OCI-M2 (cell line): ENCODE measurements at regions not wholly inside any gene's neighbourhood (a gene's known extent, or its start where the extent isn't known, plus 50 kb on each side); places are given as distances from the start of the nearest gene placed in this dataset.

Source experiments
- DNase-seq: peaks from one replicate; lab custom pipeline; 2025; ENCODE audit not compliant: unreplicated experiment; lab: John Stamatoyannopoulos, UW

GRCh38 chr4:167475951-167476350 lies 241.7 kb upstream of the SPOCK3 start:
- no peak for DNase-seq

- DNase-seq = no peak
These were observed 257.7 kb upstream of the SPOCK3 start for GRCh38 chr4:167492007-167492406.

GRCh38 chr4:167509551-167509950 lies 275.3 kb upstream of the SPOCK3 start:
- no peak for DNase-seq

GRCh38 chr4:167524091-167524490 lies 289.8 kb upstream of the SPOCK3 start:
- no peak for DNase-seq

- no peak for DNase-seq
These were observed 303.5 kb upstream of the SPOCK3 start for GRCh38 chr4:167537761-167538160.

- DNase-seq = no peak
These were observed 307.0 kb upstream of the SPOCK3 start for GRCh38 chr4:167541286-167541685.

- no peak for DNase-seq
These were observed 310.1 kb upstream of the SPOCK3 start for GRCh38 chr4:167544391-167544790.

- DNase-seq = no peak
These were observed 315.7 kb upstream of the SPOCK3 start for GRCh38 chr4:167550021-167550420.

- no peak for DNase-seq
These were observed 321.2 kb upstream of the SPOCK3 start for GRCh38 chr4:167555338-167556022.

- DNase-seq = no peak
These were observed 344.6 kb upstream of the SPOCK3 start for GRCh38 chr4:167578906-167579305.

- DNase-seq = no peak
These were observed 347.2 kb upstream of the SPOCK3 start for GRCh38 chr4:167581449-167581965.

GRCh38 chr4:167587361-167587760 lies 353.1 kb upstream of the SPOCK3 start:
- no peak for DNase-seq

- DNase-seq = no peak
These were observed 361.6 kb upstream of the SPOCK3 start for GRCh38 chr4:167595898-167596297.

GRCh38 chr4:167602157-167602556 lies 367.9 kb upstream of the SPOCK3 start:
- no peak for DNase-seq

GRCh38 chr4:167606551-167606950 lies 372.3 kb upstream of the SPOCK3 start:
- no peak for DNase-seq

- no peak for DNase-seq
These were observed 379.1 kb upstream of the SPOCK3 start for GRCh38 chr4:167613381-167613780.

- DNase-seq = no peak
These were observed 380.6 kb upstream of the SPOCK3 start for GRCh38 chr4:167614866-167615265.

- DNase-seq = no peak
These were observed 382.2 kb upstream of the SPOCK3 start for GRCh38 chr4:167616476-167616875.

- no peak for DNase-seq
These were observed 388.4 kb upstream of the SPOCK3 start for GRCh38 chr4:167622481-167623240.

- no peak for DNase-seq
These were observed 388.9 kb upstream of the SPOCK3 start for GRCh38 chr4:167623241-167623572.

- DNase-seq = no peak
These were observed 395.0 kb upstream of the SPOCK3 start for GRCh38 chr4:167629272-167629671.

GRCh38 chr4:167642250-167642649 lies 408.0 kb upstream of the SPOCK3 start:
- DNase-seq = no peak

- no peak for DNase-seq
These were observed 411.1 kb upstream of the SPOCK3 start for GRCh38 chr4:167645358-167645757.
